Superior temporal gyrus (tissue), 1 donor: ENCODE measurements at regions not wholly inside any gene's neighbourhood (a gene's known extent, or its start where the extent isn't known, plus 50 kb on each side); places are given as distances from the start of the nearest gene placed in this dataset.
"Not testable (repeated sequence)": the region's sequence is repeated elsewhere in the genome, so short reads cannot be mapped to it uniquely, and the experiment has no call there.

Experiments used
- DNase-seq: peaks from one replicate; pipeline ENCODE4 v3.0.0-alpha.2; 2016; ENCODE audit errors: extremely low spot score

GRCh38 chr12:68547318-68547717, 63.4 kb upstream of the RAP1B start:
- not testable (repeated sequence) for DNase-seq

- DNase-seq, result not testable (repeated sequence)
Measured at GRCh38 chr12:68552605-68553195, 58.0 kb upstream of the RAP1B start.

- DNase-seq, result no peak
Measured at GRCh38 chr12:68557011-68557730, 53.5 kb upstream of the RAP1B start.

GRCh38 chr12:68559246-68559645, 51.5 kb upstream of the RAP1B start:
- DNase-seq, result no peak

- DNase-seq, result no peak
Measured at GRCh38 chr12:68559984-68560850, 50.5 kb upstream of the RAP1B start.

- DNase-seq, result no peak
Measured at GRCh38 chr12:68560851-68561422, 49.8 kb upstream of the RAP1B start.
